Upper lobe of right lung (tissue), 1 donor: ENCODE measurements at regions not wholly inside any gene's neighbourhood (a gene's known extent, or its start where the extent isn't known, plus 50 kb on each side); places are given as distances from the start of the nearest gene placed in this dataset.

Experiments used
- ATAC-seq: fragments of 200-7000 bp; cut with Tn5 transposase; one replicate; pipeline ENCODE4 v1.9.1; 2020; ENCODE audit warnings: mild to moderate bottlenecking, moderate library complexity
- DNase-seq: peaks from one replicate; pipeline ENCODE4 v3.0.0-alpha.2; 2020
- H3K27ac ChIP-seq: fragments of 200-600 bp; one replicate; pipeline ENCODE4 v1.8.0; 2022
- H3K27me3 ChIP-seq: fragments of 200-600 bp; one replicate; pipeline ENCODE4 v1.8.0; 2022; ENCODE audit warnings: mild to moderate bottlenecking
- H3K36me3 ChIP-seq: fragments of 200-600 bp; one replicate; pipeline ENCODE4 v1.8.0; 2022
- H3K4me1 ChIP-seq: fragments of 200-600 bp; one replicate; pipeline ENCODE4 v1.8.0; 2022
- H3K4me3 ChIP-seq: fragments of 200-600 bp; one replicate; pipeline ENCODE4 v1.8.0; 2022; ENCODE audit warnings: mild to moderate bottlenecking
- H3K9me3 ChIP-seq: fragments of 200-600 bp; one replicate; pipeline ENCODE4 v1.8.0; 2022
- intact Hi-C: fragments of 100-400 bp; cut with DNase I; formaldehyde crosslinking; loops from one replicate; pipeline ENCODE4 v1.11.0; 2022
- TF ChIP-seq, protein P1 (sequence below): fragments of 200-600 bp; IDR thresholded peaks from one replicate; pipeline ENCODE4 v1.8.0; 2022; ENCODE audit warnings: antibody characterized with exemption
- donor health status: DM: no; HTN: yes; CAD: no; lungs with severe emphysema.

DNA sequence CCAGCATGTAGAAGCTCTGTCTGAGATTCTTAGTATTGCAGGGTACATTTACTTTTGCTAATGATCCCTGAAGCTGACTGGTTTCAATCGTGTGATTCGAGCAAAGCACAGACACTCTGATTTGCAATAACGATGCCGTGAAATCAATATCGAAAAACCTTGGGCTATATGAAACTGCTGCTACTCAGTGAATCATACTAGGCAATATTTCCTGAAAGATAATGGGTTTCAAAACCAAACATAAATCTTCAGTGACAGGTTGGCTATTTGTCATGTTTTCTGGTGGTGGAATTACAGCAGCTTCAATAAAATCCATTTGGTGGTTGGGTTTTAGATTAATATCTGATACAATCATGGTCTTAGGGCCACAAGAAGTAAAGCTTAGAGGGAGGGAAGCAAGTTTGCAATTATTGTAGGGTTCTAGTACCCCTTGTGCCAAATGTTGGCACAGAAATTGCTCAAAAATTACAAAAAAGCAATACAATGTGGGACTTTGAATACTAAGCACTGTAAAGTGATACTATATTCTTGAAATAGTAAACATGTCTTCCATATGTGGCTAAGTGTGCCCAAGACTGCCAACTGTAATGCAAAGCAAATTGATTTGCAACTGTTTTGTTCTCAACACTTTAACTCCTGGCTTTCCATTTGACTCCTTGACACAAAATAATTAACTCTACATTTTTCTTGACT, 112.4 kb upstream of the JAZF1 start:
- DNase-seq = no peak
- H3K27me3 ChIP-seq = no peaks in the 10 kb centered on the region
- H3K9me3 ChIP-seq = no peaks in the 10 kb centered on the region
- H3K36me3 ChIP-seq = no peaks in the 10 kb centered on the region
- no peak for ATAC-seq
- intact Hi-C loops = no loop called here
- H3K4me1 ChIP-seq = no peaks in the 10 kb centered on the region
- TF ChIP-seq, protein P1, sequence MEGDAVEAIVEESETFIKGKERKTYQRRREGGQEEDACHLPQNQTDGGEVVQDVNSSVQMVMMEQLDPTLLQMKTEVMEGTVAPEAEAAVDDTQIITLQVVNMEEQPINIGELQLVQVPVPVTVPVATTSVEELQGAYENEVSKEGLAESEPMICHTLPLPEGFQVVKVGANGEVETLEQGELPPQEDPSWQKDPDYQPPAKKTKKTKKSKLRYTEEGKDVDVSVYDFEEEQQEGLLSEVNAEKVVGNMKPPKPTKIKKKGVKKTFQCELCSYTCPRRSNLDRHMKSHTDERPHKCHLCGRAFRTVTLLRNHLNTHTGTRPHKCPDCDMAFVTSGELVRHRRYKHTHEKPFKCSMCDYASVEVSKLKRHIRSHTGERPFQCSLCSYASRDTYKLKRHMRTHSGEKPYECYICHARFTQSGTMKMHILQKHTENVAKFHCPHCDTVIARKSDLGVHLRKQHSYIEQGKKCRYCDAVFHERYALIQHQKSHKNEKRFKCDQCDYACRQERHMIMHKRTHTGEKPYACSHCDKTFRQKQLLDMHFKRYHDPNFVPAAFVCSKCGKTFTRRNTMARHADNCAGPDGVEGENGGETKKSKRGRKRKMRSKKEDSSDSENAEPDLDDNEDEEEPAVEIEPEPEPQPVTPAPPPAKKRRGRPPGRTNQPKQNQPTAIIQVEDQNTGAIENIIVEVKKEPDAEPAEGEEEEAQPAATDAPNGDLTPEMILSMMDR = no peak
- H3K27ac ChIP-seq = no peak overlapping the region
- H3K4me3 ChIP-seq = no peak overlapping the region

DNA sequence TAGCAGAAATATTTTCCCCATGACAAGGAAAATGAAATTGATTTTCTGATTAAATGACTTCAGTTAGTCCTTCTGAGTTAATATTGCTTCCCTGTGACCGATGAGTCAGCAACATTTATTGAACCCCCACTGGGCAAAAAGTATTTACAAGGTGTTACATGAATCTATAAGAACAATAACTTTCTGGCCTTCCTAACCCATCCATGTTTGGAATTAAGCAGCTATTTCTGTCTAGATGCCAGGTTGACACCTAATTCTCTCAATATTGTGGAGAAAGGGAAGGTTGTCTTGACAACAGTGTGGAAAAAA, 112.9 kb upstream of the JAZF1 start:
- no peak overlapping the region for H3K27ac ChIP-seq
- no peaks in the 10 kb centered on the region for H3K27me3 ChIP-seq
- no peaks in the 10 kb centered on the region for H3K36me3 ChIP-seq
- no peak for DNase-seq
- ATAC-seq = no peak
- H3K4me1 ChIP-seq = no peaks in the 10 kb centered on the region
- no peak overlapping the region for H3K4me3 ChIP-seq
- H3K9me3 ChIP-seq = no peaks in the 10 kb centered on the region
- TF ChIP-seq, protein P1 = no peak
- intact Hi-C loops = no loop called here

DNA sequence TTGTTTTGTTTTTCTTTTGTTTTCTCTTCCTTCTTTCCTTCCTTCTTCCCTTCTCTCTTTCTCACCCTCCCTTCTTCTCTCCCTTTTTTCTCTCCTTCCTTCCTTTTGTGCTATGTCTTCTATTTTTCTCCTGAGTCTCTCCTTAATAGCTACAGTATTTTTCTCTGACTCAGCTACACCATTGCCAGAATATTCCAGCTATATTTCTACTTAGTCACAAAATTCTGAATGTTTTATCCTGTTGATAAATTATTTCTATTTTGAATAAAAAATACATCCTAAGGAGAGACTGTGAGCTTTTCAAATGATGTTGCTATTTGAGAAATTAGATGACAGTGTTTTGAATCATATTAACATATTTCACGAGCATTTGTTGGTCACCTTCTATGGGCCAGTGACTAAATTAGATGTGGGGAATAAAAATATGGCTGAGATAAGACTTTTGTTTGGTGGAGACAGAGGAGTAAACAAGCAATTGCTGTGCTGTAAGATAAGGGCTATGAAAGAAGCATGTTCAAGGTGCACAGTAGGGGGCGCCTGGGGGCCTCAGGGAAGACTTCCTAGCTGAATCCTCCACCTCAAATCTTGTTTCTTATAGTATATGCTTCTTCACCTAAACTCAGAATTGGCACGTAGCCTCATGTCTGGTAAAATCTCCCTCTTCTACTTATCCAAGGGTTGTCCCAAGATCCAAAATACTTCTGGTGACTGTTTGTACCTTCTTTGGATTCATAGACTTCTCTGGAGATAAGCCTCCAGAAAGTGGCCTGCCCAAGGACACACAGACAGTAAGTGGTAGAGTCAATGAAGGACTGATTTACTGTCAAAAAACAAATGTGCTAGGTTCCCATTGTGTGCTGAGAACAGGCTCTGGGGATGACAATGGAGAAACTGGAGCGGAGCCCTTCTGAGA, 115.5 kb upstream of the CREB5 start:
- Histone ChIP-seq H3K27ac (no peak overlapping the region), H3K9me3 (no peaks in the 10 kb centered on the region), H3K36me3 (no peaks in the 10 kb centered on the region), H3K27me3 (no peaks in the 10 kb centered on the region), H3K4me3 (no peak overlapping the region), H3K4me1 (no peaks in the 10 kb centered on the region)
- DNase-seq = no peak
- intact Hi-C loops = no loop called here
- peak; percentile 38 for ATAC-seq
- TF ChIP-seq, protein P1 = peak; percentile 57

DNA sequence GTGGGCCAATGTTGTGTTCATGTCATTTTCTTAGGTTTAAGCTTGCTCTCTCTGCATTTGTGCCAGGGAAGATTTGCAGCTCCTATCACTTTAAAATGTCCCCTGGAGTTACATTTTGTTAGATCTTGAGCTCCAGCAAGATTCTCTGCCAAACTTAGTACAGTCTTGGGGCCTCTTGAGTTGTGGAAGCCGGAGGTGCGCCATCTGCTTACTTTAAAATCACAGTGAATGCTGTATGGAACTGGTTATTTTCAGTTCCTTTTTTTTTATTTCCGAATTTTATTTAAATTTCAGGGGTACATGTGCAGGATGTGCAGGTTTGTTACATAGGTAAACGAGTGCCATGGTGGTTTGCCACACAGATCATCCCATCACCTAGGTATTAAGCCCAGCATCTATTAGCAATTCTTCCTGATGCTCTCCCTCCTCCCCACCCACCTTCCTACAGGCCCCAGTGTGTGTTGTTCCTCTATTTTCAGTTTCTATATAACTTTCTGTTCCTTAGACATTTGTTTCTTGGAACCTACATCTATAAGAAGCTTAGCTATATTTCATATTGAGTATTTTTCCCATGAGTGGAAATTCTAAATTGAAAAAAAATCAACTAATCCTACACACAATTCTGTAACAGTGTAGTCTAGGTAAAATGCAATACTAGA, 114.4 kb upstream of the CREB5 start:
- DNase-seq (no peak), ATAC-seq (no peak)
- Histone ChIP-seq H3K36me3 (no peaks in the 10 kb centered on the region), H3K9me3 (no peaks in the 10 kb centered on the region), H3K27ac (no peak overlapping the region), H3K27me3 (no peaks in the 10 kb centered on the region), H3K4me3 (no peak overlapping the region), H3K4me1 (no peaks in the 10 kb centered on the region)
- intact Hi-C loops = no loop called here
- TF ChIP-seq, protein P1 = no peak

DNA sequence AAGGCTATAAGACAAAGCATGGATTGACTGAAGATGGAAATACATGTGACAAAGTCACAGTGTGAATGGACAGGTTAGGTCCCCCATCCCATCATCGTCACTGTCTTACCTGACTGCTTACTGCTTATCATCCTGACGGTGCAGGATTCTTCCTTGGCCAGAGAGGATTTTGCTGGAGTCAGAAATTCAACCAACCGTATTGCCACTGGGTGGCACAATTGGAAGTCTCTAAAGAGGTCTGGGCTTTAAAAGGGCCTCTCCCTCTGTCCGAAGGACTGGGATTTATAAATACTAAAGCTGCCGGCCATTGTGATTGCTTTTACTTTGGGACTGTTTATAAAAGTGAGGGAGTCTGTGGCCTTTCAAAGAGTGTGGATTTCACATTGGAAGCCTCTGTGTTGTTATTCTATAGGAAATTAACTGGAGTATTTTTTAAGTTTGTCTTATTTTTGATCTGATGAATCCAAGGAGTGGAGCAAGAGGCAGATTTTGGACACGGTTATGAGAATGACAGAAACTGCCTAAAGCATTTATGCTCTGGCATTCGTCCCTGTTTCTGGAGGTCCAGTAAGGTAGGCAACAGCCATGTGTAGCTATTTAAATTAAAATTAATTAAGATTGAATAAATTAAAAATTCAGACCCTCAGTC, 113.3 kb upstream of the CREB5 start:
- TF ChIP-seq, protein P1 = peak; percentile 50
- Histone ChIP-seq H3K27ac (no peak overlapping the region), H3K27me3 (no peaks in the 10 kb centered on the region), H3K4me3 (no peak overlapping the region), H3K4me1 (no peaks in the 10 kb centered on the region), H3K36me3 (no peaks in the 10 kb centered on the region), H3K9me3 (no peaks in the 10 kb centered on the region)
- ATAC-seq (peak; percentile 67), DNase-seq (no peak)
- intact Hi-C loops = no loop called here
